ENCODE measurements at regions not wholly inside any gene's neighbourhood (a gene's known extent, or its start where the extent isn't known, plus 50 kb on each side); places are given as distances from the start of the nearest gene placed in this dataset.
"Not testable (repeated sequence)": the region's sequence is repeated elsewhere in the genome, so short reads cannot be mapped to it uniquely, and the experiment has no call there.

GRCh38 chr21:20086508-20086907 lies 911.7 kb upstream of the NCAM2 start:
- no peak for DNase-seq (ENCODE audit: low read depth, low spot score)

GRCh38 chr21:20106368-20106767 lies 891.8 kb upstream of the NCAM2 start:
- DNase-seq (ENCODE audit: low read depth, low spot score): no peak

- DNase-seq (ENCODE audit: low read depth, low spot score): no peak
Observed at GRCh38 chr21:20108016-20108415, 890.2 kb upstream of the NCAM2 start.

GRCh38 chr21:20108976-20109540 lies 889.2 kb upstream of the NCAM2 start:
- no peak for DNase-seq (ENCODE audit: low read depth, low spot score)

DNA sequence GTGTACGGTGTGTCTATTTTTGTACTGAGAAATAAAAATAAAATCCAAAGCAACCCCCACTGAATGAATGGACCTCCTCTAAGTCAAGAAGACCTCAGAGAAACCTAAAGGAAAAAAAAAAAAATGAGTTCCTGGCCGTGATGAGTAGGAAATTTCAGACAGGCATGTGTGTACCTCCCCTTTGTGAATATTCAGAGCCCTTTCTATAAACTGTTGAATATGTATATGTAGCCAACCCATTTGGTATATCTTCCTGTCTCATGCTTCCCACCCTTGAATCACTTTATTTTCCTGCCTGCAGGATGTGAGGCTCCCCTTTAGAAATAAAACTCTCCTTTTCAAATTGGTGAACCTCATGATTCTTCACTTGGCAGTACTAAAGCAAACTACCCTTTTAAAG lies 887.8 kb upstream of the NCAM2 start:
- no peak for DNase-seq (ENCODE audit: low read depth, low spot score)

GRCh38 chr21:20151741-20152140 lies 846.5 kb upstream of the NCAM2 start:
- DNase-seq (ENCODE audit: low read depth, low spot score): no peak

GRCh38 chr21:20163167-20163566 lies 835.0 kb upstream of the NCAM2 start:
- no peak for DNase-seq (ENCODE audit: low read depth, low spot score)

GRCh38 chr21:20167059-20167458 lies 831.1 kb upstream of the NCAM2 start:
- DNase-seq (ENCODE audit: low read depth, low spot score): no peak

- no peak for DNase-seq (ENCODE audit: low read depth, low spot score)
Observed at GRCh38 chr21:20169812-20170576, 828.2 kb upstream of the NCAM2 start.

- no peak for DNase-seq (ENCODE audit: low read depth, low spot score)
Observed at GRCh38 chr21:20186186-20186585, 812.0 kb upstream of the NCAM2 start.

- no peak for DNase-seq (ENCODE audit: low read depth, low spot score)
Observed at GRCh38 chr21:20187028-20187427, 811.2 kb upstream of the NCAM2 start.

DNA sequence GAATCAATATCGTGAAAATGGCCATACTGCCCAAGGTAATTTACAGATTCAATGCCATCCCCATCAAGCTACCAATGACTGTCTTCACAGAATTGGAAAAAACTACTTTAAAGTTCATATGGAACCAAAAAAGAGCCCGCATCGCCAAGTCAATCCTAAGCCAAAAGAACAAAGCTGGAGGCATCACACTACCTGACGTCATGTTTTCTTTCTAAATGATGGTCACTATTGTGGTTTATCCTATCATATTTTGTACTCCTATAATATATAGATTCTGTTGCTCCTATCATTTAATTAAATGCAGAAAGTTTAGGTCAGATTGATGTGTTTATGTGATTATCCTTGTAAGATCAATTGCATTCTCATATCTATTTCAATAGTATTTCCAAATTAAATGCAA lies 796.9 kb upstream of the NCAM2 start:
- DNase-seq (ENCODE audit: low read depth, low spot score): not testable (repeated sequence)

DNA sequence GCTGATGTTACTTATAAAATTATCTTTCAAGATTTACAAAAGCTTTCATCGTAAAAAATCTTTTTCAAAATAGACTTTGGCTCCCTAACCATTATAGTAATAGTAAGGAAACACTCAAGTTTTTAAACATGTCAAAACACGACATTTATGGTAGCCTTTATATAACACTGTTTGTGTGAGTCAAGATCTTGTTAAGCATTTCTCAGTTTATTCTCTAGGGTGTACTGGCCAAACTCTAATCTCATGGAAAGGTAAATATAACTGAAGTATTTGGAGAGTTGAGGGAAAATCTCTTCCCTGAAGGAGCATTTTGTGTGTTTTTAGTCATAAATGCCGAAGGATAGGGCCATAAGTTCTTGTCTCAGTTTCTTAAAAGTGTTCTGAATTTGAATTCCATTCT lies 790.9 kb upstream of the NCAM2 start:
- DNase-seq (ENCODE audit: low read depth, low spot score): no peak

DNA sequence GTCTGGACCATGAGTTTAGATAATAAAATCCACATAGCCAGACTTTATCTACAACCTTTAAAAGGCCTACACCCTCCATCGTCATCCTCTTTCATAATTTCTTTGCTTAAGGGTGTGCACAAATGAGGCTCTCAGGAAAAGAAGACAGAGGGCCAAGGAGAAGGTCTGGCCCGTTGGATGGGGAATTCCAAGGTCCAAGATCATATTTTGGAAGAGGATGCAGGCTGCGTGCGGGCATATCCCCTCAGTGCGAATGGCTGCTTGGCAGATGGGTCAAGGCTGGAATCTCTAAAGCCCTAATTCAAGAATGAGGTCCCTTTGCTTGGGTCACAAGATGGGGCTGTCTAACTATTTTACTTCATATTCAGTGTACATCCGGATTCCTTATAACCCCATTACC lies 782.2 kb upstream of the NCAM2 start:
- DNase-seq (ENCODE audit: low read depth, low spot score): no peak

GRCh38 chr21:20220586-20220985 lies 777.6 kb upstream of the NCAM2 start:
- DNase-seq (ENCODE audit: low read depth, low spot score): no peak

GRCh38 chr21:20221981-20222380 lies 776.2 kb upstream of the NCAM2 start:
- not testable (repeated sequence) for DNase-seq (ENCODE audit: low read depth, low spot score)

GRCh38 chr21:20236649-20237048 lies 761.6 kb upstream of the NCAM2 start:
- not testable (repeated sequence) for DNase-seq (ENCODE audit: low read depth, low spot score)

DNA sequence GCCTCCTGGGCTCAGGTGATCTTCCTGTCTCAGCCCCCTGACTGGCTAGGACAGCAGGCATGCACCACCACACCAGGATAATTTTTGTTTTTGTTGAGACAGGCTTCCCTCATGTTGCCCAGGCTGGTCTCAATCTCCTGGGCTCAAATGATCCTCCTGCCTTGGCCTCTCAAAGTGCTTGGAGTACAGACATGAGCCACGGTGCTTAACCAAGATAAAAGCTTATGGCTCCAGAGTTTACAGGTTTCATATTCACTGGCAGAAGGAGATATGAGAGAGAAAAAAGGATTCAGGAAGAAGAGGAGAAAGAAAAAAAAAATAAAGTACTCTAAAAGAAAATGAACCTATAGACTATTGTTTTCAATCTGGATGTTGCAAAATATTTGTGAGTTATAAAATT lies 748.8 kb upstream of the NCAM2 start:
- no peak for DNase-seq (ENCODE audit: low read depth, low spot score)

DNA sequence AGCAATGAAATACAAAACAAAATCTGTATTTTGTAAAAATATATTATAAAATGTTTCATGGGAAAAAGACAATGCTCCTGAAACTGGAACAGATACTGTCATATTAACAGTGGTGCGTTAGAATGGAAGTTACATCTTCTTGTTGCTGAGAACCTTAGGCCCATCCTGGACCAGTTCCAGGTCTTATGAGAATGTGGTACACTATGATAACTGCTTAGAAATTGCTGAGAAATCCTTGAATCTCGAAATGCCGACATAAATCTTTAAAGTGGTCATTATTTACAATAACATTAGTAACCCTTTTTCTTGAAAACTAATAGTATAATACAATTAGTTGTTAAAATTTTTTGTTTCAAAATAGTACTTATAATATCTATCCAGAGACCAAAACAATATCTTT lies 747.9 kb upstream of the NCAM2 start:
- no peak for DNase-seq (ENCODE audit: low read depth, low spot score)

- DNase-seq (ENCODE audit: low read depth, low spot score): no peak
Observed at GRCh38 chr21:20253261-20253660, 744.9 kb upstream of the NCAM2 start.

GRCh38 chr21:20254964-20255363 lies 743.2 kb upstream of the NCAM2 start:
- DNase-seq (ENCODE audit: low read depth, low spot score): no peak

GRCh38 chr21:20257052-20257740 lies 741.0 kb upstream of the NCAM2 start:
- no peak for DNase-seq (ENCODE audit: low read depth, low spot score)

- no peak for DNase-seq (ENCODE audit: low read depth, low spot score)
Observed at GRCh38 chr21:20258542-20258941, 739.7 kb upstream of the NCAM2 start.

Data from ELF-1 (cell line).